ENCODE measurements at regions not wholly inside any gene's neighbourhood (a gene's known extent, or its start where the extent isn't known, plus 50 kb on each side); places are given as distances from the start of the nearest gene placed in this dataset.

- no peak for ATAC-seq
- intact Hi-C loops (cut with DNase I, micrococcal nuclease) = no loop called here
- no peak for DNase-seq
Measured at GRCh38 chr1:186564582-186564981, 103.7 kb upstream of the PDC start.

GRCh38 chr1:186559601-186560116, 98.7 kb upstream of the PDC start:
- ATAC-seq = no peak
- intact Hi-C loops (cut with DNase I, micrococcal nuclease) = no loop called here

GRCh38 chr1:186557147-186557777, 96.3 kb upstream of the PDC start:
- intact Hi-C loops (cut with DNase I, micrococcal nuclease) = no loop called here
- ATAC-seq (no peak), DNase-seq (no peak)

More at GRCh38 chr1:186559601-186560116, 98.7 kb upstream of the PDC start:
- no peak for DNase-seq

GRCh38 chr1:186550832-186551231, 89.9 kb upstream of the PDC start:
- intact Hi-C loops (cut with DNase I, micrococcal nuclease) = no loop called here
- no peak for DNase-seq
- no peak for ATAC-seq

DNA sequence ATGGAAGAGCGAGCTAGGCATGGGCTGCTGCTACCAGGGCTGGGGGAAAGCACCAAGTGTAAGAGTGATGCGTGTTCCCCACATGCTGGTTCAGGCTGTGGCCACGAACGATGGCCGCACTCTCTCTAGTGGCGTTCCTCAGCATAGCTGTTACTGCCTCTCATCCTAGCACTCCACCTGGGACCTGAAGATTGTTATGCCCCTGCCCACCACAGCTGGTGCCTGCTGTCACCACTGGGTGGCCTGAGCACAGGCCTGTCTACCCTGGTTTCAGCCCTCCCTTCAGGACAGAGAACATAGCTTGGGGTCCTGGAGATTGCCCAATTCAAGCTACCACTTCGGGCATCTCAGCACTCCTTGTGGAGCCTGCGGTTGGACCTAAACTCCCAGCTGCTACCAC, 80.1 kb upstream of the PDC start:
- no peak for ATAC-seq
- intact Hi-C loops (cut with DNase I, micrococcal nuclease) = no loop called here
- DNase-seq = no peak

DNA sequence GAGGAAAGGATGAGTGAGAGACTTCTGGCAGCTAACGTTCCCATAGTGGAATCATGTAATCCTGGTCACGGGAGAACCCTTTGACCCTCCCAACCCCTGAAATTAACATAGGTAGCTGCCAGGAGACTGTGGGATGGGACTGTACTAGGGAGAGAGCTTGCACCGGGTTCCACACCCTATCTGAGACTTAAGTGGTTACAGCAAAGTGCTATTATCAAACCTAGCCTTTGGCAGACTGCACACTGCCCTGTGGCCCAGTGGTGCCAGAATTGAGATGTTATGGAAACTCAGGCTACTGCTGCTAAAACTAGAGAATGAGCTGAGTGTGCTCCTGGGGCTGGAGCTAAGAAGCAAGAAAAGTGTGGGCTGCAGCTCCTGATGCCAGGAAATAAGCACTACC, 79.6 kb upstream of the PDC start:
- DNase-seq (no peak), ATAC-seq (no peak)
- intact Hi-C loops (cut with DNase I, micrococcal nuclease) = no loop called here

DNA sequence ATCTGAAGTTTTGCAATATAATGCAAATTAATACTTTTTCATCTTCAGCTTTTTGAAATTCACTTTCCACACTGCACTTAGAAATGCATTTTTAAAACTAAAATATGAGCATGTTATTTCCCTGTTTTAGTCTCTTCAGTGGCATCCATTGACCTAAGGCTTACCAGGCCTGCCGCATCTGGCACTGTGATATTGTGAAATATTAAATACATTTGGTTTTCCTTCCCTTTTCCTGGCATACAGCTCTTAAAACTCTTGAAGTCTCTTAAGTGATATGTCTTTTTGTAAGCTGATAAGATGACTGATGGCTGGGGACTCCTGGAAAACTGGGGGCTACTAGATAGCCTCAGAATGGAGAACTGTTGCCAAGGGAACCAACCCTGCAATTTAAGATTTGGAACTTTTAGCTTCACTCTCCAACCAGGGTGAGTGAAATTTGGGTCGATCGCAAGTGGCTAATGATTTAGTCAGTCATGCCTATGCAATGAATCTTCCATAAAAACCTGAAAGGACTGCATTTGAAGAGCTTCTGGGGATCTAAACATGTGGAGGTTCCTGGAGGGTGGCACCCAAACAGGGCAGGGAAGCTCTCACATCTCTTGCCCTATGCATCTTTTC, 75.5 kb upstream of the PDC start:
- DNase-seq = no peak
- intact Hi-C loops (cut with DNase I, micrococcal nuclease) = no loop called here
- ATAC-seq = no peak

- intact Hi-C loops (cut with DNase I, micrococcal nuclease) = no loop called here
- ATAC-seq = no peak
- DNase-seq = no peak
Measured at GRCh38 chr1:186535388-186536133, 74.6 kb upstream of the PDC start.

DNA sequence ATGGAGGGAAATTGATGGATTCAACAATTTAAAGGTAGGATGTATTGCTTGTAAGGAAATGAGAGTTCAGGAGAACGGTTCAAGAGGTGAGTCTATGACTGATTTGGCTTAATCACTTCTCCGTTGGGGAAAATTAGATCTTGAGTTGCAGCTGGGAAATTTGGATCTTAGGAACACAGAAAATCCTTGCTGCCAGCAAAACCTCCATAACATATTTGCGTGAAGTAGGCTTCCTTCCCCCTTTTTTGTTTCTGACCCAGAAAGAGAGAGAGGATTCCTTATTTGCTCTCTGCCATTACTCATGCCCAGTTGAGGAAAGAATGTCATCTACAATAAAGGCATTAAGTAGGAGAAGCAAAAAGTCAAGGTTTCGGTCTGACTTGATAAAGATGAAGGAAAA, 73.5 kb upstream of the PDC start:
- ATAC-seq (no peak), DNase-seq (no peak)
- intact Hi-C loops (cut with DNase I, micrococcal nuclease) = no loop called here

GRCh38 chr1:186532466-186532865, 71.6 kb upstream of the PDC start:
- ATAC-seq = no peak
- no peak for DNase-seq
- intact Hi-C loops (cut with DNase I, micrococcal nuclease) = no loop called here

DNA sequence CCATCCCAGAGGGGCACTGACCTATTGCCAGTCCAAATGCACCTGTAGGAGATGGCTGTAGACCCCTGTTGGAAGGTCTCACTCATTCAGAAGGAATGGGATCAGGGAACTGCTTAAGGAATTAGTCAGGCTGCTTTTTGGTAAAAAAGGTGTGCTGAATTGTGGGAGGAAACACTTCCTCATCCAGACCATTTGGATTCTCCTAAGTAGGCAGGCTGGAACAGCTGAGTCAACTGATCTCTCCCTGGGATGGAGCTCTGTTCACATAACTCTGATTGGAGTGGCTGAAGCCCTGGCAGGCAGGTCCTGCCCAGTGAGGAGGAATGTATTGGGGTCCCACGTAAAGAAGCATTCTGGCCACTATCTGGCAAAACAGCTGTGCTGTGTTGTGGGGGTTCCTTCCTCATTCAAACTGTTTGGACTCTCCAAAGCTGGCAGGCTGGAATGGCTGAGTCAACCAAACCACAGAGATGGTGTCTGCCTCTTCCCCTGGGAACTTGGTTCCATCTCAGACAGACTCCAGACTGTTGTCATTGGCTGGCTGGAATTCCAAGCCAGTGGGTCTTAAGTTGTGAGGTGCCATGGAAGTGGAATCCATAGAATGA, 70.7 kb upstream of the PDC start:
- intact Hi-C loops (cut with DNase I, micrococcal nuclease) = no loop called here
- DNase-seq = no peak
- no peak for ATAC-seq

- ATAC-seq (no peak), DNase-seq (no peak)
- intact Hi-C loops (cut with DNase I, micrococcal nuclease) = no loop called here
Measured at GRCh38 chr1:186530109-186530508, 69.2 kb upstream of the PDC start.

DNA sequence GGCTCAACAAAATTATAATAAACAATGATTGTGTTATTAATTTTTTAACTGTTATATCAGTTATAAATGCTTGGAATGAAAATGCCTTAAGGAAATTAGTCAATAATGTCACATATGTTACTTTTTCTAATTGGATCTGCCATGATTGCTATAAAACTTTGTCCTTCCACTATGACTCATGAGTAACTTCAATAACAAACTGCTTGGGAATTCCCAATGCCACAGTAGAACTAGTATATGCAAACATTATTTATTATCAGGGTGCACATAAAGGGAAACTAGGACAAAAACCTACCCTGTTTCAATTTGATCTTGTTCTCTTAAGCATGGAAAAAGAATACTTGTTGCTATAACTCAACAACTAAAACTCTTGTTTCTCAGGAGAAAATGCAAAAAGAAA, 59.1 kb upstream of the PDC start:
- intact Hi-C loops (cut with DNase I, micrococcal nuclease) = no loop called here
- no peak for ATAC-seq
- no peak for DNase-seq

DNA sequence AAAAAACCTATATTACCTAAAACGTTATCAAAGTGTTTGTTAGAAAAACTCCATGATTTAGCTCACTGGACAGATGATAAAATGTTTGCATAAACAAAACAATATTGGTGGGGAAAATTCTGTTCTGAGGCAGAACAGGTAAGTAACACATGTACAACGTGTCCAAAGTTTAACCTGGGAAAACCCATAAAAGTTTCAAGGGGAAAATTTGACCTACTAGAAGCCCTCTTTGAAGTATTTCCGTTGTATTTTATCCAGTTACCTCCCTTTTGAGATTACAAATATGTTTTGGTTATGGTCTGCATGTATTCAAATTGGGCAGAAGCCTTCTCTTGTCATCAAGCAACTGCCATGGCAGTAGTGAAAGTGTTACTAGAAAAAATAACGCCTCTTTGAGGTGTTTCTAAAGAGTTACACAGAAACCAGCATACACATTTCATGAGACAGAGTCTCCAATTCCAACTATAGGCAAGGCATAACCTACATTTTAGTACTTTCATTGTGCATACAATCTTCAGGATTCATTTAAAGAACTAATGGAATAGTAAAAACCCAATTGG, 58.0 kb upstream of the PDC start:
- ATAC-seq (no peak), DNase-seq (no peak)
- intact Hi-C loops (cut with DNase I, micrococcal nuclease) = no loop called here

DNA sequence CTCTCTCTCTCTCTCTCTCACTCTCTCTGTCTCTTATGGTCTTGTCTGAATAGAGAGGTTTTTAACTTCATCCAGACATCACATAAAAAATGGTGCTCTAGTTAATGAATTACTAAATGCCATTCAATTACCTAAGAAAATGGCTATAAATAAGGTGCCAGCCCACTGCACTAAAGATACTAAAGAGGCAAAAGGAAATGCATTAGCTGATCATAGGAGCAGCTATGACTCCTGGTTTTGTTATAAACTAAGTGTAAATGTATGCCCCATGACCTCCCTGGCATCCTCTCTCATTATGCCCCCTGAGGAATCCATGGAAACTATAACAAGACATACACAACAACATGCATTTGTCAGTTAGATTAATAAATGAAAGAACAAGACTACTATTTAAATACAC, 57.5 kb upstream of the PDC start:
- no peak for DNase-seq
- intact Hi-C loops (cut with DNase I, micrococcal nuclease) = no loop called here
- no peak for ATAC-seq

DNA sequence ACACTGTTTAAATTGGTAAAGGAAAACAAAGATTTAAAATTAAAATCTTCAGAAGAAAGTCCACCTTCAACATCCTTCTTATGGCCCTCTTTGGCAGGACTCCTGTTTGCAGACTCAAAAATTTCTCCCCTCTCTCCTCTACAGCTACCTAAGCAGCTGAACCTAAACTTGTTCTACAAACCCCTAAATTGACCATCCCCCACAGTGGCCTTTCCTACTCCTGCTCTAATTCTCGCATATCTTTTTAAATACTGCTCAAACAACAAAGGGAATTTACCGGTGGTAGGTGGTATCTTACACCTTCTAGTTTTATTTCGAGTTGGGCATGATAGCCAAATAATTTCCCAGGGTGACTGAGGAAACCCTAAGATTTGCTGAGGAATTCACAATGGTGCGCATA, 53.5 kb upstream of the PDC start:
- intact Hi-C loops (cut with DNase I, micrococcal nuclease) = no loop called here

GRCh38 chr1:186513526-186513925, 52.6 kb upstream of the PDC start:
- DNase-seq (no peak), ATAC-seq (no peak)
- intact Hi-C loops (cut with DNase I, micrococcal nuclease) = no loop called here

More for the DNA sequence above, 53.5 kb upstream of the PDC start:
- no peak for DNase-seq
- no peak for ATAC-seq

DNA sequence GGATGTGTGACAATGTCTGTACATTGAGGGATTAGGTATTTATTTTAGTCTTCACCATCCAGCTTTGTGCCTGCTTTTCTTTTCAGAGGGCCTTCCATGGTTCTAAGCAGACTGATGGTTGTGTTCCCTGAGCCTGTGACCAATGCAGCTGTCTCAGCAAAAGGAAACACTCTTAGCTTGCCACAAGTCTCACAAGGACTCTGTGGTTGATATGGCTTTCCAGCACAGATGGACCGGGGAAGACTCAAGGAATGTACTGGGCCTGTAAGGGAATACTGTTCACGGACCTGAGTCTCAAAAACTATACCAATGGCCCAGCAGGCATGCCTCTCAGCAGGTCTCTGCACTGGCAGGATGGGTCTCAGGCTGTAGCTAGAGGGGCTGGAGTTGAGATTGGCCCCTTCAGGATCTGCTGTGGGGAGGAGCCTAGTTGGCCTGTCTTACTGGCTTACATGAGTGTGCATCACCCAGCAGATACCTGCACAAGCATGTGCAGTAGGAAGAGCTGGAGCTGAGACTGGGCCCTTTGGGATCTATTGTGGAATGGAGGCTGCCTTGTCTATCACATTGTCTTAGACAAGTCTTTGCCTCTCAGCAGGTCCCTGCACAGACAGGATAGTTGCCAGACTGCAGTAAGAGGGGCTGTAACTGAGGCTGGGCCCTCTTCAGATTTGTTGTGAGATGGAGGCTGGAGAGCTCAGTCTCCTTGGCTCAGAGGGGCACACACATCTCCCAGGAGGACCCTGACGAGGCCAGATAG, 52.0 kb upstream of the PDC start:
- intact Hi-C loops (cut with DNase I, micrococcal nuclease) = no loop called here
- DNase-seq (no peak), ATAC-seq (no peak)
